LNCAP (cell line): ENCODE measurements at regions not wholly inside any gene's neighbourhood (a gene's known extent, or its start where the extent isn't known, plus 50 kb on each side); places are given as distances from the start of the nearest gene placed in this dataset.

Experiments
- TF ChIP-seq, protein P1 (sequence below): fragments of 450-650 bp; IDR thresholded peaks from 2 replicates; pipeline ENCODE4 v1.5.1; 2017; ENCODE audit warnings: mild to moderate bottlenecking

DNA sequence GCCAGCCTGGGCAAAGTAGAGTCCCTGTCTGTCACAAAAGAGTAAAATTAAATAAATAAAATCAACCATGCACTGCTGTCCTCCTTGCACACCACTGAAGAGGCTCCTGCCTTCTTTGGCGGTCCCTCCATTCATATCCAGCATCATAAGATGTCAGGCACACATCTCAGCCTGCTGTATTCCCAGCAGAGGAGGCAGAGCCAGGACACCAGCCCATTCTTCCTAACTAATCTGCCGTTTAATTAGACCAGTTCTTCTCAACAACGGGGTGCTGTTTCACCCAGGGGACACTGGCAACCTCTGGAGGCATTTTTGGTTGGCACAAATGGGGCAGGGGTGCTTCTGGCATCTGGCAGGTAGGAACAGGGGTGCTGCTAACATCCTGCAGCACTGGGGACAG, 119.7 kb downstream of the ETS2 start:
- TF ChIP-seq, protein P1, sequence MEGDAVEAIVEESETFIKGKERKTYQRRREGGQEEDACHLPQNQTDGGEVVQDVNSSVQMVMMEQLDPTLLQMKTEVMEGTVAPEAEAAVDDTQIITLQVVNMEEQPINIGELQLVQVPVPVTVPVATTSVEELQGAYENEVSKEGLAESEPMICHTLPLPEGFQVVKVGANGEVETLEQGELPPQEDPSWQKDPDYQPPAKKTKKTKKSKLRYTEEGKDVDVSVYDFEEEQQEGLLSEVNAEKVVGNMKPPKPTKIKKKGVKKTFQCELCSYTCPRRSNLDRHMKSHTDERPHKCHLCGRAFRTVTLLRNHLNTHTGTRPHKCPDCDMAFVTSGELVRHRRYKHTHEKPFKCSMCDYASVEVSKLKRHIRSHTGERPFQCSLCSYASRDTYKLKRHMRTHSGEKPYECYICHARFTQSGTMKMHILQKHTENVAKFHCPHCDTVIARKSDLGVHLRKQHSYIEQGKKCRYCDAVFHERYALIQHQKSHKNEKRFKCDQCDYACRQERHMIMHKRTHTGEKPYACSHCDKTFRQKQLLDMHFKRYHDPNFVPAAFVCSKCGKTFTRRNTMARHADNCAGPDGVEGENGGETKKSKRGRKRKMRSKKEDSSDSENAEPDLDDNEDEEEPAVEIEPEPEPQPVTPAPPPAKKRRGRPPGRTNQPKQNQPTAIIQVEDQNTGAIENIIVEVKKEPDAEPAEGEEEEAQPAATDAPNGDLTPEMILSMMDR, result no peak

GRCh38 chr21:38924954-38925353, 119.2 kb downstream of the ETS2 start:
- TF ChIP-seq, protein P1, result no peak

GRCh38 chr21:38923429-38923828, 117.7 kb downstream of the ETS2 start:
- TF ChIP-seq, protein P1, result no peak

GRCh38 chr21:38922474-38923235, 116.9 kb downstream of the ETS2 start:
- TF ChIP-seq, protein P1, result no peak

DNA sequence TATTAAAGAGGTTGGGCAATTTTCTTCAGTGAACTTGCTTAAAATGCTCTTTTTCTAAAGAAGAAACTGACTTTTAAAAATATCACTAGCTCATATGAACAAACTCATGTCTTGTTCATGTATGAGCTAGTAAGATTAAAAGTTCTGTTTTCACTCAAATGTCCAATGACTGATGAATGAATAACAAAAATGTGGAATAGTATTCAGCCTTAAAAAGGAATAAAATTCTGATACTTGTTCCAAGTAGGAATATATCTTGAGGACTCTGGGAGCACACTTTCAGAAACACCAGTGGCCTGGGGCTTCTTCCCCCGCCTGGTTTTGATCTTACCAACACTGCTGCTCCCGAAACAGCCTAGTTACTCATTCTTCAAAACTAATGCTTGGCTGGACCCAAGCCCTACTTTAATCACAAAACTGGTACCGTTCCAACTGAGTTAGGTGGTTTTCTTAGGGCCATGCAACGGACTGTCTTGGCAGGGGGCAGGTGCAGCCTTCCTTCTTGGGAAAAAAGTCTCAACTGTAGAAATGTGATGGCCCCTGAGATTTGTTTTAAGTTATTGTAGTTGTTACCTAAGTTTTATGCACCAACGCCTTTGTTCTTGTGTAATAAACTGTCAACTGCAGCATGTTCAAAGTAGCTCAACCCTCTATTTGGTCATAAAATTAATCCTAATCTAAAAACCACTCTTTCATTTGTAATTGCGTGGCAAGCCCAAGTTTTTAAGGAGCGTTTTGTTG, 116.0 kb downstream of the ETS2 start:
- TF ChIP-seq, protein P1, result no peak

DNA sequence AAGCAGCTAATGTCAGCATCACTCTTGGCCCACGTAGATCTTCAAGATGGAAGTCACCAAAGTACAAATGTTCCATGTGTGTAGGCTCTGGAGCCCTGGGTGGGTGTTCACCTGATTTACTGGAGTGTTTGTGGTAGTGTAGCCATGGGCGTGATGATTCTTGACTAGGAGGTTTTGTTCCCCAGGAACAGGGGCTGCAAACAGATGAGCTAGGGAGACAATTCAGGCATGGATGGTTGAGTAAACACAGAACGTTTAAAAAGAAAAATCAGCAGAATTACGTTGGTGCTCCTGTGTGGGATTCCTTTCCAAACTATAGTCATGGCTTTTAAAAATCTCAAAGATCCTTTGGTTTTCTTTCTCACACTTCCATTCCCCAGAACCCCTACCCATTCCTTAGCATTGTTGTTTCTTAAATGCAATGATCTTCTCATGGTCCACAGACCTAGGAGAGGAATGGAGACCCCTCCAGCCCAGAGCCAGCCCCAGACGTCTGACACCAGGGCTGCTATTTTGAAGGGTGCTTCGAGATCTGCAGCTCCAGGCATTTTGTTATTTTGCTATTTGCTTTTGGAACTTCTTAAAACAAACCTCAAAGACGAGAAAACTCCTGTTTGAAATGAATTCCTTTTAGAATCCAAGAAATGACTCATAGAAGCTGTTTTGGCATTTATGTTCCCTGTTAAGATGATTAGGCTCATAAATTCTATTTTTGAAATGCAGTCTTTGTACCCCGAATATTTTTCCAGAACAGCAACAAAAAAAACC, 115.1 kb downstream of the ETS2 start:
- TF ChIP-seq, protein P1, result no peak

GRCh38 chr21:38918607-38919346, 113.0 kb downstream of the ETS2 start:
- TF ChIP-seq, protein P1, result no peak
